ENCODE measurements at regions not wholly inside any gene's neighbourhood (a gene's known extent, or its start where the extent isn't known, plus 50 kb on each side); places are given as distances from the start of the nearest gene placed in this dataset.
"Not testable (repeated sequence)": the region's sequence is repeated elsewhere in the genome, so short reads cannot be mapped to it uniquely, and the experiment has no call there.

DNA sequence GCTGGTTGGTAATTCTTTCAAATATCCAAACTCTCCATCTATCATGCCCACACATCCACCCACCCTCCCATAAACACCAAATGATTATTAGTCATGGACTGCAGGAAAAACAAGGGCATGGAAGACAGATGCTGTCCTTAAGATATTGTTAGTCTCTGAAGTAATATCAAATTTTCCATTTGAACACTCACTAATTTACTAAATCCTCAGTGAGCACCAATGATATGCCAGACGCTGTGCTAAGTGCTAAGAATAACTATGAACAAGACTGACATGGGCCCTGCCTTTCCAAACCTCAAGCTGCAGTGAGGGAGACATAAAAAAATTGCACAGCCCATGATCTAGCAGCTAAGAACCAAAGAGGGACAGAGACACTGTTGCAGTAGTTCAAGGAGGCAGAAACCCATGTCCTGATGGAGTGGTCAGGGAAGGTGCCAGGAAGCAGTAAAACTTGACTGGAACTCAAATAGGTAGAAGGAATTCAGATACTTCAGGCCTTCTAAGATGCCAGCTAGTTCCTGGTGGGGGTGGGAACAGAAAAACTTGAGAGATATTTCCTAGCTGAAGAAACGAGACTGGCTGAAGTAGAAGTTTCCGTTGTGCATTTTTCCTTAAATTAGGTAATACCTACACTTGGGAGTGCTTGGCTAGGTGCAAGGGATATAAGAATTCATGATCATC is 182.1 kb downstream of the OSR1 start:
- POLR2A ChIA-PET: no interaction called here
- CTCF ChIA-PET: no interaction called here
- TF ChIP-seq, protein P1, sequence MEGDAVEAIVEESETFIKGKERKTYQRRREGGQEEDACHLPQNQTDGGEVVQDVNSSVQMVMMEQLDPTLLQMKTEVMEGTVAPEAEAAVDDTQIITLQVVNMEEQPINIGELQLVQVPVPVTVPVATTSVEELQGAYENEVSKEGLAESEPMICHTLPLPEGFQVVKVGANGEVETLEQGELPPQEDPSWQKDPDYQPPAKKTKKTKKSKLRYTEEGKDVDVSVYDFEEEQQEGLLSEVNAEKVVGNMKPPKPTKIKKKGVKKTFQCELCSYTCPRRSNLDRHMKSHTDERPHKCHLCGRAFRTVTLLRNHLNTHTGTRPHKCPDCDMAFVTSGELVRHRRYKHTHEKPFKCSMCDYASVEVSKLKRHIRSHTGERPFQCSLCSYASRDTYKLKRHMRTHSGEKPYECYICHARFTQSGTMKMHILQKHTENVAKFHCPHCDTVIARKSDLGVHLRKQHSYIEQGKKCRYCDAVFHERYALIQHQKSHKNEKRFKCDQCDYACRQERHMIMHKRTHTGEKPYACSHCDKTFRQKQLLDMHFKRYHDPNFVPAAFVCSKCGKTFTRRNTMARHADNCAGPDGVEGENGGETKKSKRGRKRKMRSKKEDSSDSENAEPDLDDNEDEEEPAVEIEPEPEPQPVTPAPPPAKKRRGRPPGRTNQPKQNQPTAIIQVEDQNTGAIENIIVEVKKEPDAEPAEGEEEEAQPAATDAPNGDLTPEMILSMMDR (IDR thresholded peaks at IDR 0.05; ENCODE audit: insufficient read depth, low read length, missing control alignments): no peak
- no peak overlapping the region for H3K4me3 ChIP-seq (ENCODE audit: low read depth, low read length)
- DNase-seq (ENCODE audit: low read depth, low spot score): no peak

DNA sequence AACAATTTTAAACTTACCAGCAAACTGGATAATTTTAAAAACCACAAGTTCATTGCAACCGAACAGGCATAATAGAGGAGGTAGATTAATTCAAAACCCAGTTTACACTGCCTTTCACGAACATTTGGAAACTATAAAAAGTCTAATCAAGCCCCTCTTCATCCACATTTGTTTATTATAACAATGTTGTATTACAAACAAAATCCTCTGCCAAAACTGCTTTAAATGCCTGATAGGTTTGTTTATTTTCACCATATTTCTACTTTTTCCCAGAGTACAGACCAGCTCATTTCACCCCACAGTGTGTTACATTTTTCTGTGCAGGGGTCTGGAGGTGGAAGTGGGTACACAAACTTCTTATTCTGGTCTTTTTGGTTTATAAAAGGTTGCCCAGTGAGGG is 184.2 kb downstream of the OSR1 start:
- TF ChIP-seq, protein P1 (IDR thresholded peaks at IDR 0.05; ENCODE audit: insufficient read depth, low read length, missing control alignments): no peak
- no peak for DNase-seq (ENCODE audit: low read depth, low spot score)
- H3K4me3 ChIP-seq (ENCODE audit: low read depth, low read length): no peak overlapping the region
- CTCF ChIA-PET: no interaction called here
- POLR2A ChIA-PET: no interaction called here

DNA sequence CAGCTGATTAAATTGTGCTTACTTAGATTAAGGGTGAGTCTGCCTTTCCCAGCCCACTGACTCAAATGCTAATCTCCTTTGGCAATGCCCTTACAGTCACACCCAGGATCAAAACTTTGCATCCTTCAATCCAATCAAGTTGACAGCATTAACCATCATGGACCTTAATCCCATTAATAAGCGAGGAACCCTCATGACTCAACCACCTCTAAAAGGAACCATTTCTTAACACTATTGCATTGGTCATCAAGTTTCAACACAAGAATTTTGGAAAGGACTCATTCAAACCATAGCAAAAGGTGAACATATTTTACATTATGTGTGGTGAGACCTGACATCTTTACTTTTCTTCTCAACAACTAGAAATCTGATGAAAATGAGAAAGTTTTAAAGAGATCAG is 187.0 kb downstream of the OSR1 start:
- no peak for DNase-seq (ENCODE audit: low read depth, low spot score)

DNA sequence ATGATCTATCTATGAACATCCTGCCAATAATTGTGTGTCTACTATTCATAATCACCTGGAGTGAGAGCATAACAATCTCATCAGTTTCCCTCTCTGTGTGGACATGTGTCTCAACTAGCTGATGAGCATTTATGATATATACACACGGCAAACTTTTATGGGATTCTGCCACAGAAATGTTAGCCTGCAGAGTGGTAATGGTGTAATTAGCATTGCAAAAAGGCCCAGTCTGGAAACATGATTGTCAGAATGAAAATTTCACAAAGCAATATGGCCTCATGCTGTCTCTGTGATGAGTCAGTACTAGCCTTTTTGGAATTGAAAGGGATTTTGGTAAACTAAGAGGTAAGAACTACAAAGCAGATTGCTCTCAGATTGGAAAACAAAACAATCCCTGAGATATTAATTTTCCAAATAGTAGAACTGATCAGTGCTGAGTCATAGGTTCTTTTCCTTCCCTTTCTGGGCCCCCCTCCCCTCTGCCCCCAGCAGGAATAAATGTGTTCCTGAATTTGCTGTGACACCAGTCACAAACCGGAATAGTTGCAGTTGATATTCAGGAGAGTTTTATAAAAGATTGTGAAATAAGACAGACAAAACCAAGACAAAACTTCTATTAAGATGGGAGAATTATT is 189.2 kb downstream of the OSR1 start:
- no peak for DNase-seq (ENCODE audit: low read depth, low spot score)
- ChIA-PET CTCF (interaction anchor here (0.7 to 1.2 kb wide), 2 partner anchors 11 to 45 kb away, joined by 3 read pairs; no protein-coding TSS in a partner anchor), POLR2A (no interaction called here)
- TF ChIP-seq, protein P1 (IDR thresholded peaks at IDR 0.05; ENCODE audit: insufficient read depth, low read length, missing control alignments): no peak
- H3K4me3 ChIP-seq (ENCODE audit: low read depth, low read length): no peak overlapping the region

More for the DNA sequence above, 187.0 kb downstream of the OSR1 start:
- ChIA-PET POLR2A (no interaction called here), CTCF (interaction anchor here (0.9 kb wide), 1 partner anchor 12 kb away, joined by 3 read pairs; no protein-coding TSS in a partner anchor)
- H3K4me3 ChIP-seq (ENCODE audit: low read depth, low read length): no peak overlapping the region
- TF ChIP-seq, protein P1 (IDR thresholded peaks at IDR 0.05; ENCODE audit: insufficient read depth, low read length, missing control alignments): no peak

DNA sequence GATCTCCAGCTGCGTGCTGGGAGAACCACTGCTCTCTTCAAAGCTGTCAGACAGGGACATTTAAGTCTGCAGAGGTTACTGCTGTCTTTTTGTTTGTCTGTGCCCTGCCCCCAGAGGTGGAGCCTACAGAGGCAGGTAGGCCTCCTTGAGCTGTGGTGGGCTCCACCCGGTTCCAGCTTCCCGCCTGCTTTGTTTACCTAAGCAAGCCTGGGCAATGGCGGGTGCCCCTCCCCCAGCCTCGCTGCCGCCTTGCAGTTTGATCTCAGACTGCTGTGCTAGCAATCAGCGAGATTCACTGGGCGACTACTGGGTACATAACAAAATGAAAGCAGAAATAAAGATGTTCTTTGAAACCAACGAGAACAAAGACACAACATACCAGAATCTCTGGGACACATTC is 194.3 kb downstream of the OSR1 start:
- H3K4me3 ChIP-seq (ENCODE audit: low read depth, low read length); CTCF ChIA-PET; POLR2A ChIA-PET; DNase-seq (ENCODE audit: low read depth, low spot score): not testable (repeated sequence)

DNA sequence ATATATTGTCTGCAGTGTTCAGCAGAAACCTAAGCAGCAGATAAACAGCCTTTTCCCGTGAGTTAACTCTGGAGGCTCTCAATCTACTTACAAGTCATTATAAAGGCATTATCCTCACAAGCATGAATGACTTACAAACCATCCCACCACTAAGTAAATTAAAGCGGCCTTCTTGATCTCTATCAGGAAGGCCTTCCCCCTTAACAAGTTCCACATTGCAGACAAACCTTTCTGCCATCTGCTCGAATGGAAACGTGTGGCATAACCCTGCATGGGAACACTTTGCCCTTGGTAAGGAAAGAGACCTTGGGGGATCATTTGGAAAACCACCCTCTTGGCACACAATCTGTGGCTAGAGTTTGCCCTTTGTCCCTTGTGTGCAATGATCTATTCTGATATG is 199.5 kb downstream of the OSR1 start:
- DNase-seq (ENCODE audit: low read depth, low spot score): no peak
- TF ChIP-seq, protein P1 (IDR thresholded peaks at IDR 0.05; ENCODE audit: insufficient read depth, low read length, missing control alignments): no peak
- CTCF ChIA-PET: interaction anchor here (1.2 to 1.3 kb wide), 2 partner anchors 13 to 18 kb away, joined by 3 read pairs; no protein-coding TSS in a partner anchor
- no peak overlapping the region for H3K4me3 ChIP-seq (ENCODE audit: low read depth, low read length)
- POLR2A ChIA-PET: no interaction called here
